ENCODE measurements at regions not wholly inside any gene's neighbourhood (a gene's known extent, or its start where the extent isn't known, plus 50 kb on each side); places are given as distances from the start of the nearest gene placed in this dataset.
"Not testable (repeated sequence)": the region's sequence is repeated elsewhere in the genome, so short reads cannot be mapped to it uniquely, and the experiment has no call there.

DNA sequence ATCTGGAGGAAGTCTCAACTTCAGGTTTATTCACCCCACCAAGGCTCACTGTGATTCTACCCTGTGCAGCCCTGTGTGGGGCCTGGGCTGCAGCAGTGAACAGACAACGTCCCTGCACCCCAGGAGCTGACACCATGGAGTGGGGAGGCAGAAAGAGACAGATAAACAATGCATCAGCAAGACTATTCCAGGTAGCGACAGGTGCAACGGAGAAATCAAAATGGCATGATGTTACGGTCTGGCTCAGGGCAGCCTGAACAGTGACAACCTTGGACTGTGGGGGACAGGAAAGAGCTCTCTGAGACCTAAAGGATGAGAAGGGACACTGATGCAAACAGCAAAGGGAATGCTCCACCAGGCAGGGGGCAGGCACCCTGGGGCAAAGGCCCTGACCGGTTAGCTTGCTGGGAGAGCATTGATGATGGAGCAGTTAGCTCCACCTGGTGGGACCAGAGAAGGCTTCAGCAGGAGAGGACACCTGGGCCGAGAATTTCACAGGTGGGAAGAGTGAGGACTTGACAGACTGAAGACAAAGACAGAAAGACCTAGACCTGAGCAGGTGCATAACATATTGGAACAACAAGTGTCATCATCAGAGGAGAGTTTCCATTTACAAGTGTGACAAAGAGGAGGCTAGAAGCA, 589.9 kb downstream of the MATN1 start:
- no peak for DNase-seq

DNA sequence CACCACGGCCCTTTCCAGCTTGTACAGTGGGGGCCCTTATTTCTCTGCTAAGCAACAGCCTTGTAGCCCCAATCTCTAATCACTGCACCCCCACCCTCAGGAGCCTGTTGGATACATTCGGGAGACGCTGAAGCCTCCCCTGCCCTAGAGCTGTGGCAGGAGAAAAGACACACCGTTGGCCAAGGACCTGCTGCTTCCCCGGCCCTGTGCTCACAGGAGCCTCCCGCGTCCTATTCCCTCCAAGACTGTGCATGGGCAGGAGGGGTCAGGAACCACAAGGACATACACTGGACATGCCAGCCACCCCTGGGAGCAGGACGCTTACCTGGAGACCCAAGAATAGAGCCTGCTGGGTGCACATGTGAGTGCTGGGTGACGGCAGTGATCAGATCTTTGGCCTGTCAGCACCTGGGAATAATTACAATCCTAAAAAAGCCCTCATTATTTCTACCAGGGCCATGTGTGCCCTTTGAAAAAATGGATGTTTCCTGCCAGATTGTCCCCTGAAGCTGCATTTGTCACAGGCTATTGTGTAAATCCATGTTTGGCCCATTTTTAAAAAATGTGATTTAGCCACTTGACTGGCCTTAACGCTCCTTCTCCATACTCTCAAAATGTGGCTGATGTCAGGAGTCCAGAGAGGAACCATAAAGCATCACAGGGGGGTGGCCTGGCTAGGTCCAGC, 590.6 kb downstream of the MATN1 start:
- no peak for DNase-seq

GRCh38 chr1:30130566-30130965, 592.8 kb downstream of the MATN1 start:
- DNase-seq, result not testable (repeated sequence)

GRCh38 chr1:30130099-30130498, 593.3 kb downstream of the MATN1 start:
- DNase-seq, result no peak

DNA sequence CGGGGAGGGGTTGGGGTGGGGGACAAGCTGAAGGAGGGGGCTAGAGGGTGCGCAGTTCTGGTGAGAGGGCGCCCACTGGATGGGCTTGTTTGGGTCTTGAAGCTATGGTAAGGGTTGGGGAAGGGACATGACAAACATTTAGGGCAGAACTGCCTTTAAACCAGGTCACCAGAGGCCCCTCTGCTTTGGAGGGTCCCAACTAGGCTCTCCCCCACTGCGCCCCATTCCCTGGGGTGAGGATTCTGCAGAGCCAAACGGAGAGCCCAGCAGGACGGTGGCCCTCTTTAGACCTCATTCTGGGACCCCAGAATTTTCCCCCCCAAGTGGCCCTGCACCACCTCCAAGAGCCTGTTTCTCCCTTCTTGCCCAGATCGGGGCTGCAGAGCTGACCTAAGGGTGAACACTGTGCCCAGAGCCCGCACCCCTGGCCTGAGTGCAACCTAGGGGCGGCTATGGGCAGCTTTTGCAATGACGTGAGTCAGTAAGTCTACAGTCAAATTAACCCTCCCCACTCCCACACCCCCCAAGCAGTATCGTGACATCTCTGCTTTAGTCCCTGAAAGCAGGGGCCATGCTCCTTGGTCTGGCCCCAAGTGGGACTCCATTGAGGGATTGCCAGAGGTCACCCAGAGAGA, 593.8 kb downstream of the MATN1 start:
- no peak for DNase-seq

- DNase-seq, result no peak
Observed at GRCh38 chr1:30129001-30129408, 594.4 kb downstream of the MATN1 start.

DNA sequence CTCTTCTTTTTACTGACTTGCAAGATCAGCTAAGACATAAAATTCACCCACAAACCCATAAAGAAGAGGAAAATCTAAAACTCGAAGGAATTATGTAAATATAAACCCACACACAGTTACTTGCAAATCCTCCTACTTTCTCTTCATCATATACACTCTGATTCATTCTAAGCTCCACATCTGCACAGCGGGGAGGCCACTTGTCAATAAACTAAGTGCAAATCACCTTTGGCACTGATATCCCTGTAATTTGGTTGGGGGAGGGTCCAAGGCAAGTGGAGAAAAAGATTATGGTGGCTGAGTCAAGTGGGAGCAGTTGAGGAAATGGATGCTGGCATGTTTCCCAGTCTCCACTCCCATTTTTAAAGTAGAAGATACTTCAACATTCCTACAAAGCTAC, 596.5 kb downstream of the MATN1 start:
- no peak for DNase-seq

DNA sequence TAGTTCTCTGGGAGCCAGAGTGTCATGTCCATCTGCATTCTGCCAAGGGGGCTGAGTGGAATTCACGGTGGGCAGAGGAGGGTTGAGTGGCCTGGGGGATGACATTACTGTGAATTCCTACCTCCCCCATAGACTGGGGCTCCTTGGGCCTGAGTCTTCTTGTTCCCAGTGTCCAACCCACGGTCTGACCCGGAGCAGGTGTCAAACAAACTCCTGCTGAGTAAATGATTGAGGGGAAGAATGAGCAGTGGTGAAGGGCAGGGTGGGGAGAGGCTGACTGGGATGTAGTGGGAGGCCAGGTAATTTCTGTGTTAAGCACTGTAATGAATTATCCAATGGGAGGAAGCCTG, 597.6 kb downstream of the MATN1 start:
- DNase-seq, result no peak

DNA sequence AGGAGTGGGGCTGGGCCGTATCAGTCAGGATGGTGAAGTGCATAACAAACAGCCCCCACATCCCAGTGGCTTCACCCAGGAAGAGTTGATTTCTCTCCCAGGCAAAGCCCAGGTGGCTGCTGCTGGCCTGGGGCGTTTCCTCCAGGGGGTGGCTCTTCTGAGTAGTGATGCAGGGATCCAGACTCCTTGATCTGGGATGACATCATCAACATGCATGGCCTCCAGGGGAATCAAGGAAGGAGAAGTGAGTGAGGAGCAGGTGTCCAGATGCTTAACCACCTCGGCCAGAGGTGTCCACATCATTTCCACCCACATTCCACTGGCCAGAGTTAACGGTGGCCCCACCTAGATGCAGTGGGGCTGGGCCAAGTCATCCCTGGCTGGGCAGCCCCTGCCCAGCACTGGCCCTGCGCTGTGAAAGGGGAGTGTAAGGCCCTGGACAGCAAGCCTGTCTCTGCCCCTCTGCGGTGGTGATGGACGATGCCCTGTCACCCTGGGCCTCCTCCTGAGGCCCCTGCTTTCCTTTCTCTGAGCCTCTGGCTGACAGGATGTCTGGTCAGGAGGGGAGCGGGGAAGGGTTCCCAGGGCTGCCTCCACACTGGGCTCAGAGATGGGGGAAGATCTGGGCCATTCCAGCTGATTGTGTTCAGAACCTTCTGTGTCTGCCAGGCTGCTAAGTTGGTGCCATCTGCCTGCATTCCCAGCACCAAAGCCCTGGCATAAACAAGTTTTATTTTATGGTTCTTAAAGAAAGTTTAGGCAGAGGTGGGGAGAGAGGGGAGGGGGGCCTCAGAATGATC, 598.2 kb downstream of the MATN1 start:
- DNase-seq, result no peak

GRCh38 chr1:30123896-30124295, 599.5 kb downstream of the MATN1 start:
- no peak for DNase-seq

- no peak for DNase-seq
Observed at GRCh38 chr1:30123036-30123435, 600.3 kb downstream of the MATN1 start.

GRCh38 chr1:30120245-30121000, 603.0 kb downstream of the MATN1 start:
- no peak for DNase-seq

- no peak for DNase-seq
Observed at GRCh38 chr1:30117685-30118084, 605.7 kb downstream of the MATN1 start.

DNA sequence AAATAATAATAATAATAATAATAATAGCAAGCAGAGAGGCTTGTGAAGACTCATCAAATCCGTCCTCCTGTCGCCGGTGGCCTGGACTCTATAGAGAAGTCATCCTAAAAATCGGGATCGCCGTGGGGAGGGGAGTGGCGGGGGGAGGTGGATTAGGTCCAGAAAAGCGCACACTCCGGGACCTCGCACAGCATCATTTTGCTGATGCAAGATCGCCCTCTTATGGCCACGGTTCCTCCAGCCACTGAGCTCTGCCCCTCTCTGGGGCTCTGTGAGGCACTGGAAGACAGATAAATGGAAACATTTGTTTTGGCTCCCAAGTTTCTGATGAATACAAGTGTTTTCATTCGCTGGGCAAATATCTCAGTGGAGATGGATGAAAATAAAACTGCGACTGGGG, 612.0 kb downstream of the MATN1 start:
- peak; percentile 10 to 33 for DNase-seq

GRCh38 chr1:30110846-30111245, 612.5 kb downstream of the MATN1 start:
- no peak for DNase-seq

GRCh38 chr1:30109853-30110252, 613.5 kb downstream of the MATN1 start:
- no peak for DNase-seq

DNA sequence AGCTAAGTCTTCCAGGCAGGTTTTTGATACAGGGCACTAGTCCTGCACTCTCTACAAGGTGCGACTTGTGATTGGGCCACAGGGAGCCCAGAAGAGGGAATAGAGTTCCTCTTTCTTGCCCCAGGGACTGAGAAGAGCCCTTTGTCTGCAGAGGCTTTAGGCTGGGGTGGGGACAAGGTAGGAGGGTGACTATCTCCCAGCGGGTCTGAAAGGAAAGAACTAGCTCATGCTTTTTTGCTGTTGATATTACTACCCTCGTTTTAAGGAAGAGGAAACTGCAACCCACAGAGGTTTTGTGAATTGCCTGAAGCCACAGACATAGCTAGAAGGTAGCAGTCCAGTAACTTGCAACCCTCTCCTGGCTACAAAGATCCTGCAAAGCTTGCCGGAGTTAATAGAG, 615.2 kb downstream of the MATN1 start:
- DNase-seq, result no peak

DNA sequence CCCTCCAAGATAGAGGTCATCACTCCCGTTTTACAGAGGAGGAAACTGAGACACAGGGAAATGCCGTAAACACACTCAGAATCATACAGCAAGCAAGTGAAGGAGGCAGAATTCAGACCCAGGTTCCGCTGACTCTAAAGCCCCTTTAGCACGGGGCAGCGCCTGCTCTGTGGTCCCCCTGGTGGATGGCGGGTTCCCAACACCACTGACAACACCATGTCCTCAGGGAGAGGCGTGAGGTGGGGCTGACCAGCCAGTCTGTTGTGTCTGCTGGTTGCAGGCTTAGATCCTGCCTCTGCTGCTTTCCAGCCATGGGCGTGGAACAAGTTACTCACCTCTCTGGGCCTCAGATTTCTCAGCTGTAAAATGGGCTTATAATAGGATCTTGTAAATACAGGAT, 617.3 kb downstream of the MATN1 start:
- no peak for DNase-seq

- DNase-seq, result no peak
Observed at GRCh38 chr1:30104551-30104950, 618.8 kb downstream of the MATN1 start.

- DNase-seq, result no peak
Observed at GRCh38 chr1:30103708-30104411, 619.5 kb downstream of the MATN1 start.

DNA sequence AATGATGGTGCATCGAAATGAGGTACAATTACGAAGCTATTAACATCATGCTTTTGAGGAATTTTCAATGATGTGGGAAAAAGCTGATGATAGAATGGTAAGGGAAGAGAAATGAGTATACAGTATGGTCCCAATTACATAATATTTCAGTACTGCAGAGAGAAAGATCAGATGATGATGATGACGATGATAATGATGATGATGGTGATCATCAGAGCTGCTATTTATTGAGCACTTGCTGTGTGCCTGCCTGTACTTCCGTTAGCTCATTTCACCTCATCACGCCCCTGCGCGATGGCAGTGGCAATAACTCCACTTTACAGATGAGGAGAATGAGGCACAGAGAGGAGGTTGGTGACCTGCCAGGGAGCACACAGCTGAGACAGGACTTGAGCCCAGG, 620.8 kb downstream of the MATN1 start:
- DNase-seq, result no peak
